Choroid plexus epithelial cell (primary cell): ENCODE measurements at regions not wholly inside any gene's neighbourhood (a gene's known extent, or its start where the extent isn't known, plus 50 kb on each side); places are given as distances from the start of the nearest gene placed in this dataset.

ENCODE experiments used
- DNase-seq: peaks from one replicate; pipeline ENCODE4 v3.0.0-alpha.2; 2010; ENCODE audit warnings: low read depth
- H3K4me3 ChIP-seq: 2 replicates; pipeline ENCODE4 v1.5.1; 2011; ENCODE audit warnings: low read depth, mild to moderate bottlenecking, control low read depth, low read length, moderate library complexity
- TF ChIP-seq, protein P1 (sequence below): conservative IDR thresholded peaks from 2 replicates; pipeline ENCODE4 v1.5.1; 2011; ENCODE audit warnings: low read depth, mild to moderate bottlenecking, control low read depth, inconsistent platforms, low read length, moderate library complexity

DNA sequence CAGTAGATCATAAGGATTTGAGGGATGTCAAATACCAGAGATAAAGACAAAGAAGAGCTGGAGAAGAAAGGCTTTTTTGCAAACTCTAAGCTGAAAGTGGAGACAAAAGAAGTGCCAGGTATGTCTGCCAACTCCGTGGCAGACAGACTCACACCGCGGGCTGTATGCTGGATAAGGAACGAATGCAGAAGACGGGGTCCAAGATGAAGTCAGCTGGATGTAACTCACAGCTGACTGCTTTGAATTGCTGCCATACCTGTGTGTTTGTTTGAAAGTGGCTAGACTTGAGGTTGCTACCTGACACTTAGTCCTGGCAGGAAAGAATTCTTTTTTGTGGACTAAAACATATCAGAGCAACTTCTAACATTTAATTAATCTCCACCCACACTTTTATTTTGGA is 398.8 kb downstream of the DLEU7 start:
- TF ChIP-seq, protein P1, sequence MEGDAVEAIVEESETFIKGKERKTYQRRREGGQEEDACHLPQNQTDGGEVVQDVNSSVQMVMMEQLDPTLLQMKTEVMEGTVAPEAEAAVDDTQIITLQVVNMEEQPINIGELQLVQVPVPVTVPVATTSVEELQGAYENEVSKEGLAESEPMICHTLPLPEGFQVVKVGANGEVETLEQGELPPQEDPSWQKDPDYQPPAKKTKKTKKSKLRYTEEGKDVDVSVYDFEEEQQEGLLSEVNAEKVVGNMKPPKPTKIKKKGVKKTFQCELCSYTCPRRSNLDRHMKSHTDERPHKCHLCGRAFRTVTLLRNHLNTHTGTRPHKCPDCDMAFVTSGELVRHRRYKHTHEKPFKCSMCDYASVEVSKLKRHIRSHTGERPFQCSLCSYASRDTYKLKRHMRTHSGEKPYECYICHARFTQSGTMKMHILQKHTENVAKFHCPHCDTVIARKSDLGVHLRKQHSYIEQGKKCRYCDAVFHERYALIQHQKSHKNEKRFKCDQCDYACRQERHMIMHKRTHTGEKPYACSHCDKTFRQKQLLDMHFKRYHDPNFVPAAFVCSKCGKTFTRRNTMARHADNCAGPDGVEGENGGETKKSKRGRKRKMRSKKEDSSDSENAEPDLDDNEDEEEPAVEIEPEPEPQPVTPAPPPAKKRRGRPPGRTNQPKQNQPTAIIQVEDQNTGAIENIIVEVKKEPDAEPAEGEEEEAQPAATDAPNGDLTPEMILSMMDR = no peak
- no peak for DNase-seq
- no peak overlapping the region for H3K4me3 ChIP-seq

DNA sequence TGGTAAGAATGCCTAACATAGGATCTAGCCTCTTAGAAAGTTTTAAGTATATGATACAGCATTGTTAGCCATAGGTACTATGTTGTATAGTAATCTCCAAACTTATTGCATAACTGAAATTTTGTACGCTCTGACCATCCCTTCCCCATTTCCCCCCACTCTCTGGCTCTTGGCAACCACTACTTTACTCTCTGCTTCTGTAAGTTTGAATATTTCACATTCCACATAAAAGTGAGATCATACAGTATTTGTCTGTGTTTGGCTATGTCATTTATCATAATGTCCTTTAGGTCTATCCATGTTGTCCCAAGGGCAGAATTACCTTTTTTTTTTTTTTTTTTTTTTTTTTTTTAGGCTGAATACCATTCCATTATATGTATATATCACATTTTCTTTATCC is 396.9 kb downstream of the DLEU7 start:
- H3K4me3 ChIP-seq = no peak overlapping the region
- DNase-seq = peak; percentile 9
- TF ChIP-seq, protein P1 = no peak

DNA sequence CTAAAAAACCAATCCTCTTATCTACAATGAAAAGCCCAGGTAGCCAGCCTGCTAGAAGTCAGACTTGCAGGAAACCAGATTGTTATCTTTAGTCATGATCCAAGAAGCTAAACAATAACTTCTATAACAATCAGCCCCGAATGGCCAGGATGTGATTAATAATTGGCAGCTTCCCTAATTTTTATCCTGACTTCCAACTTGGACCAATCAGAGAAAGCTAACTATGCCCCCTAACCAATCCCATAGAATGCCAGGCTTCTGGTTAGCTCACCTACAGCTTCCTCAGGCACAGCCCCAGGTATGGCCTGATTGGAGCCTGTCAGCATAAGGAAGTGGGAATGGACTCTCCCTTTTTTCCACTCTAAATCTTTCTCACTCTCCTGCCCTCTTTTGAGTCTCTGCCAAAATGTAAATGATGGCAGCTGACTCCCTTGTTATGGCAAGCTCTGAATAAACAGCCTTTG is 394.9 kb downstream of the DLEU7 start:
- no peak overlapping the region for H3K4me3 ChIP-seq
- TF ChIP-seq, protein P1 = no peak
- DNase-seq = no peak

DNA sequence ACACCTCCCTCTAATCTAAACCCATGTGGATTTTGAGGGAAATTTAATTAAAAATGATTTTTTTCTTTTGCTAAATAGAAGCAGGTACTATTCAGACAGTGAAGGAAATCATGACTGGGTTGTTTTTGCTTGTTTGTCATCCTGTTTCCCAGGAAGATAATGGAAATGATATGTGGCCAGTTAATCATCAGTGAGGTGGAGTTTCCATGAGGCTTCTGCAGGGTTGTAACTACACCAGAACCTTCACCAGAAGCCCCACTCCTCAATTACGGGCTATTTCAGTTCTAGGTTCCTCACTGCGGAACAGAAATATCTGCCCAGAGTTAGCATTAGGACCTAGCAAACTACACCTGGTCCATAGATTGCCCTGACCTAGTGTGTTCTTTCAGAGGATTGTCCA is 394.0 kb downstream of the DLEU7 start:
- no peak overlapping the region for H3K4me3 ChIP-seq
- TF ChIP-seq, protein P1 = no peak
- DNase-seq = no peak

DNA sequence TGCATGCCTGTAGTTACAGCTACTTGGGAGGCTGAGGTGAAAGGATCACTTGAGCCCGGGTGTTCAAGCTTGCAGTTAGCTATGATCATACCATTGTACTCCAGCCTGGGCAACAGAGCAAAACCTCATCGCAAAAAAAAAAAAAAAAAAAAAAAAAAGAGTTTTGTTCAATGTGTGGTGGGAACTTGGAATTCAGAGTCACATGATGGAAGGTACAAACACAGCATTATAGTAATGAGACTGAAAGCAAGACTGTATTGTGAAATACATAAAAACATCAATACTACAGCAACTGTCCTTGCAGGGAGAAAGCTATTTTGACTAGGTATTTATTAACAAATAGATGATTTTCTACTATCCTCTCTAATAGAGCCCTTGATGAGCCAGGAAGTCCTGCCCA is 393.2 kb downstream of the DLEU7 start:
- DNase-seq = no peak
- TF ChIP-seq, protein P1 = no peak
- H3K4me3 ChIP-seq = no peak overlapping the region

DNA sequence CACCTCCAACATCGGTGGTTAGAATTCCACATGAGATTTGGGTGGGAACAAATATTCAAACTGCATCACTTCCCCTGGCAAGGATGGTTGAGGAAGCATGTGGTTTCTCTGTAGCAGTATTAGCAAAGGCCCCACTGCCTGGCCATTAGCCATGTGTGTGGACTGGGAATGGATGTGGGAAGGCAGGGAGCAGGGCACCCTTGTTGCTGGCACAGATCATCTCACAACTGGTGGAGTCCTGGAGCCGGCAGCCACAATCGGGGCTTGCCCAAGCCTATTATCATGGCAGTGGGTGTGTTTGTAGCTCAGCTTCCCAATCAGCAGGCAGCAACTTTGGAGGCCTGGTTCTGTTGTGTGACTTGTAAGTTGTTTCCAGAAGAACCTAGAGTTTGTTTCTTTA is 391.9 kb downstream of the DLEU7 start:
- H3K4me3 ChIP-seq = no peak overlapping the region
- no peak for DNase-seq
- TF ChIP-seq, protein P1 = no peak

DNA sequence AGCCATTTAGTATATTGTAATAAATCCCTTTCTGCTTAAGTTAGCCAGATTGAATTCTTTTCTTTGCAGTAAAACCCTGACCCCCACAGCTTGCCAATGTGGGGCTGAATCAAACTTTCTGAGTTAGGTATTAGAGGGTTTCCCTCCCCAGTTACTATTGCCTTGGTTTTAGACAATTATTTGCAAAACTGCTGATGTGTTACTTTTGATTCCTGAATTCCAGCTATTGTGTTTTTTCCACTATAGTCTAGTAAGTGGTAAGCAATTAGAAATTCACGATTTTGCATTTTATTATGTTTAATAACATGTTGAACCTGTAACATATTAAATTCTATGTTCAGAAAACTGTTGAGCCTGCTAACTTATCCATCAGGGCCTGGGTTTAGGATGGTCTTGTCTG is 391.5 kb downstream of the DLEU7 start:
- DNase-seq = no peak
- TF ChIP-seq, protein P1 = no peak
- no peak overlapping the region for H3K4me3 ChIP-seq
